ENCODE measurements at regions not wholly inside any gene's neighbourhood (a gene's known extent, or its start where the extent isn't known, plus 50 kb on each side); places are given as distances from the start of the nearest gene placed in this dataset.
"Not testable (repeated sequence)": the region's sequence is repeated elsewhere in the genome, so short reads cannot be mapped to it uniquely, and the experiment has no call there.

DNA sequence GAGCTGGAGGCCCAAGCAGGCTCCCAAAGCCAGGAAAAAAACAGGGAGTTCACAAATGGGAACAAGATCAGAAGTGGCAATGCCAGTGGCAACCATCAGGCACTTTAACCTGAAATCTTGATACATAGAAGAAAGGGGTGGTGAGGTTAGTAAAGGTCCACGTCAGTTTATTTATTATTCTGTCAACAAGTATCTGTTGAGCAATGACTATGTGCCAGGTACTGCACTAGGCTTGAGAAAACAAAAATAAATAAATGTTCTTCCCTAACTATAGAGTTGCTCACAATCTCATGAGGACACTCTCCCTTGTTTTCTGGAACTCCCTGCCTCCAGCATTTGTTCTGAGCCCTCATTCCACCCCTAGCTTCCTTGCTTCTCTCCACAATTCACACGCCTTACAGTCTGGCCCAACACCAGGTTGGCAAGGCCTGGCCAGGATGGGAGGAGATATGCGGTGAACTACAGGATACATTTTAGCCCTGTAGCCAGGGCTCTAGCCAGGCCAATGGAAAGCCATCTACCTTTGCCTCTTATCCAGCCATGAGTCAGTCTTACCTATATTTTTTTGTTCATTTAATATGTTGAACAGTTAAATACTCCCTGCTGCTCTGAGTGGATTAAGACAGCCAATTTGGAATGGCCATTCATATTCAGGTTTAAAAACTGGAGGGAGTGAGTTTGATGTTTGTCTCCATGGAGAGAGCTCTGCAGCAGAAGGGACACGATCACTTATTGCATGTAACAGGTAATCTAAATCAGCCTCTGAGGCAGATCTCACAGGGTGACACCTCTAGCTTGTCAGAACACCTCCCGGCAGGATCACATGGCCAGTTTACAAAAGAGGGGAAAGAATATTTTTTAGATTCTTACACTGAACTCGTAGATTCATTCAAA is 161.9 kb upstream of the ATP11B start:
- DNase-seq (ENCODE audit: low read depth), result no peak

GRCh38 chr3:182632077-182632393 is 161.3 kb upstream of the ATP11B start:
- no peak for DNase-seq (ENCODE audit: low read depth)

- DNase-seq (ENCODE audit: low read depth), result no peak
Measured at GRCh38 chr3:182633186-182633585, 160.1 kb upstream of the ATP11B start.

DNA sequence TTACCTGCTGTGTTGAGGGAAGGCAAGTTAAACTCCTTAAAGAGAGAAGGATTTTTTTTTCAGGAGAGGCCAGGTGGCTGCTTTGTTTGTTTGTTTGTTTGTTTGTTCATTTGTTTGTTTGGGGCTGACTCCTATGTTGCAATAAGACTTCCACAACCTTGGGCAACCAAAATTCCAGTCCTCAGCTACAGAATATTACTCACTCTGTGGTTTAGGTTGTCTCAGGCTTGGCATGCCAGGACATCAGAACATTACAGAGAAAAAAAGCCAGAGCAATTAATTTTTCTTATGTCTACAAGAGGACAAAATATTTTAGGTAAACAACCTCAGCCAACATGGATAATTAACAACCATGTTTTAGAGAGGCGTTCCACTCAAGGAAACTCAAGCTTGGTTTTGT is 156.7 kb upstream of the ATP11B start:
- no peak for DNase-seq (ENCODE audit: low read depth)

- no peak for DNase-seq (ENCODE audit: low read depth)
Measured at GRCh38 chr3:182637350-182638110, 155.8 kb upstream of the ATP11B start.

- DNase-seq (ENCODE audit: low read depth), result no peak
Measured at GRCh38 chr3:182644013-182644412, 149.3 kb upstream of the ATP11B start.

DNA sequence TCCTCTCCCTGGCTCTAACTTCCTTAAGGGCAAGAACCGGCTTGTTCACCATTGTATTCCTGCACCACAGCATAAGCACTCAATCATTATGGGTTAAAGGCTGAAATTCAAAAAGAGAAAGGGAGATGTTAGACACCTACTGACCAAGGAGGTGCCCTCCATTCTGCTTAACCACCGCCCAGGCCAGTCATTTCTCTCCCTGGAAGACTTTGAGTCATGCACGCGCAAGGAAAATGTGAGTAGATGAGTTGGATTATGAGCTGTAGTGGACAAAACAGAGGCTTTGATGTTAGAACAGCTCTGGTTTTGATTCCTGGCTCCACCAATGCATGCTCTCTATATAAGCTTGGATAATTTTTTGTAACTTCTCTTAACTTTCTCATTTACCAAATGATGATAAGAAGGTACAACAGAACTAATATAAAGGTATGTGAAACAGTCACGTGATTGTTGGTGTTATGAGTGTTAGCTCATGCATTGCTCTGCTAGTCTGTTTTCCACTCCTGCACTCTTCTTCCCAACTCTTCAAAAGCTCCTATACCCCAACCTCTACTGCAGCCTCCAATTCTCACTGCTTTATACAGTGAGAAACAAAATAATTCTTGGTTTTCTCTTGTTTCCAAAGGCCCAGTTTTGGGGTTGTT is 148.4 kb upstream of the ATP11B start:
- no peak for DNase-seq (ENCODE audit: low read depth)

- no peak for DNase-seq (ENCODE audit: low read depth)
Measured at GRCh38 chr3:182650568-182651128, 142.7 kb upstream of the ATP11B start.

- no peak for DNase-seq (ENCODE audit: low read depth)
Measured at GRCh38 chr3:182651461-182651860, 141.8 kb upstream of the ATP11B start.

DNA sequence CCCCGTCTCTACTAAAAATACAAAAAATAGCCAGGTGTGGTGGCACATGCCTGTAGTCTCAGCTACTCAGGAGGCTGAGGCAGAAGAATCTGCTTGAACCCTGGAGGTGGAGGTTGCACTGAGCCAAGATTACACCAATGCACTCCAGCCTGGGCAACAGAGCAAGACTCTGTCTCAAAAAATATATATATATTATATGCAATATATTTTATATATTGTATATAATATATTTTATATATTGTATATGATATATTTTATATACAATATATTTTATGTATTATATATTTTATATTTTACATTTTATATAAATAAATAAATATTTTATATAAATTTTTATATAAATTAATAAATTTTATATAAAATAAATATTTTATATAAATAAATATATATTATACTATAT is 140.2 kb upstream of the ATP11B start:
- not testable (repeated sequence) for DNase-seq (ENCODE audit: low read depth)

DNA sequence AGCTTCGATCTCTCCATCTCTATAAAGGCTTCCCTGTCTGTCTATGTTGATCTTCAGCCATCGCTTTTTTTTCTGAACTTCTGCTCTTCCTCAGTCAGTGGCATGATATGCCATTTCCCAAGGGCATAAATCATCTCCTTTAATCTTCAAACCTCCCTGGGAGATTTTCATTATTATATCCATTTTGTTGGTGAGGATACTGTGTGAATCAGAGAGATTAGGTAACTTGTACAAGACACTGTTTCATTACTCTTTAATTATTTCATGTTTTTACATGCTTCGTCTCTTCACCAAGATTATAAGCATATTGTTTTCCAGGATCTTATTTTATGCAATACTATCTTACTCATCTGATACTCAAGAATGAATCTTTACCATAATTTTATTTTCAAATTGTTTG is 124.8 kb upstream of the ATP11B start:
- DNase-seq (ENCODE audit: low read depth), result no peak

DNA sequence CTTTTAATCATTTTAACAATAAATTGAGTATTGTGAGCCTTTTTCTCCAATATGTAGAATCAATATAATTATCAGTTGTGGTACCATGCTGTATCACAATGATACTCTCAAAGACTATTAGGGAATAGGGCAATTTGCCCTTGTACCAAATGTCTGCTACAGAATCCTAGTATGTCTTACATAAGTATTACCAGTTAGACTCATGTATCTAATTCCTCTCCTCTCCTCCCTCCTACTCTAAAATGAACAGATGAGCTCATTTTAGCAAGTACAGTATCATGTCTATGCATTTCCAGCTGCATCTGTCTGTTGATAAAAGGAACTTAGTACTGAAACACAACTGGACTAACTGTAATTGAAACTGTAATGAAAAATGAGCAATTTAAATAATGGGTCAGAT is 124.3 kb upstream of the ATP11B start:
- DNase-seq (ENCODE audit: low read depth), result no peak

DNA sequence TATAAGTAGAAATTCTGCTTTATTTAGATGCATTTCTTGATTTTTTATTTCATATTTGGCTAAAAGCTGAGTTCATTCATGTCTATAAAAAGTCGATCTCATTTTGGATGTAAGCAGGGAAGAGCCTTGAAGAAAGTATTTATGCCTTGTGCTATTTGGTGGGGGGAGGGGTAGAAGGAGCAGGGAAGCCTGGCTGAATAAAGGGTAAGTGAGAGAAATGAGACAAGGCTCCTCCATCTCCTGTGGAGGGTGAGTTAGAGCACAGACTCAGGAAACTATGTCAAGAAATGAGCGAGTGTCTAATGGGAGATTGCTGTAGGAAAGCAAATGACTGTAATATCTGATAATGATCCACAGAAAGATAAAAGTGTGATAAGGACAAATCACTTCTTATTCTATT is 121.8 kb upstream of the ATP11B start:
- DNase-seq (ENCODE audit: low read depth), result no peak

DNA sequence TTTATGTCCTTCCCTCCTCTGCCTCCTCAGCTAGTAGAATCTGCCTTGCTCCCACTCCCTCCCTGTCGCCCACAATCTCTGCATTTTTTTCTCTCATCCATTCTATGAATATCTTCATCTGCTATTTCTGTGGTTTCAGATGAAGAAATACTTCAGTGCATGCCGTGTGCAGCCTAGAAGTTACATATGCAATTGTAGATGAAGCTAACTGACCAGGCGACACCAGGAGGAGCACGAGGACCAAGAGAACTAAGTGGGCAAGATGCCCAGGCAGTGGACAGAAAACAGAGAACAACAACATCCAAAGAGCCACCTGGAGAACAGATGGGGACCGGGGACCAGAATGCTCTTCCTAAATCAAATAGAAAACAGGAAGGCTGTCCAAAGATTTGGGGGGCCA is 121.4 kb upstream of the ATP11B start:
- no peak for DNase-seq (ENCODE audit: low read depth)

- DNase-seq (ENCODE audit: low read depth), result no peak
Measured at GRCh38 chr3:182673336-182673735, 120.0 kb upstream of the ATP11B start.

DNA sequence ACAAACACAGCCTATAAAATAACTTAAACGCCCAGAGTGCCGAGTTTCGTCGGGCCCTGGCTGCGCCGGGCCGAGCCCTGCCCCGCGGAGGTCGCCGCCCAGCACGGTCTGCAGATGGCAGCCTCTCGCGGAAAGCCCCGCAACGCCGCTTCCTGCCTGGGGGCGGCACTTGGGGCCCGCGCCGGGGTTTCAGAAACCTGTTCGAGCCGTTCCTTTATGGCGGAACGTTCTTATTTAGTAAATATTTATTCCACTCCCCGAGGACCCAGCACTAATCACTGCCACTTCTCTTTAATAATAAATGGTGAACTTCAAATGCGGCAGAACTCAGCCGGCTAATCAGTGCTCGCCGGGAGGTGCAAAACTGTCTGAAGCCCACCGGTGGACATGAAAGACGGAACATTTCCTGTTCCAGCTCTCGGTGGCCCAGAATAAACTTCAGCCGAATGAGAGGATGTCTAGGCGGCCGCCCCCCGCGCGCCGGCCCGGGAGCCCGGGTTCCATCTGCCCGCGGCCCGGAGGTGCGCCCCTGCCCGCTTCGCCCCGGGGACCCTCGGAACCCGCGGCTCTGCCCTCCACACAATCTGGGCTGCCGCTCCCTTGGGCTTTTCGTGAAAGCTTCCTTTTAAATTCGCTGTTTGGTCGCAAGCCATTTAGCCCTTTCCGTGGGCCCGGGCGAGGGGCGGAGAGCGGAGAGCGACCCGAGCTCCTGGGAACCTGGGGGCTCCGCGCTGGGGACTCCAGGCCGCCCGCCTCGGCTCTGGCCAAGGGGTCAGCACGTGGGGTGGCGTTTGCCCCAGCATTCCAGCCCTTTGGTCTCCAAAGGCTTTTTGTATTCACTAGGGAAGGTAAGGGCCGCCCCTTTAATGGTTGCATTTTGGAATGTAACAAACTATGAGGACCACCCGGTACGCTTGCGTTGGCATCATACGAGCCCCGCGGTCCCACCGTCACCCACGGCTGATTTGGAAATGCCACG is 110.8 kb upstream of the ATP11B start:
- DNase-seq (ENCODE audit: low read depth), result peak; percentile 25

DNA sequence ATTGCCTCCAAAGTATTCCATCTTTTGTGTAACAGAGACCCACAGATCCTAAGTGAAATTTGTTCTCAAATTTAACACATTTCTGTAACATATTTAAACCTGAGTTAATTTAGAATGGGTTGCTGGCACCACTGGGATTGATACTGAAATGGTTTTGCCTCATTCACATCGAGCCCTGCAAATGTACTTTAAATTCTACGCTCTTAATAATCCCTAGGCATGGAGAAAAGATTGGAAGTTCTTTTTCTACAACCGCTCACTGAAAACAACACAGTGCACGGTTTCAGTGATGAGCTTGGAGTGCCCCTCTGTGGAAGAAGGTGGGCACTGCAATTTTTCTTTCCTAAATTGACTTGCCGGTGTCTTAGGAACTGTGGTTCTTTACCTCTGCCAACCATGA is 109.9 kb upstream of the ATP11B start:
- DNase-seq (ENCODE audit: low read depth), result peak; percentile 12

- no peak for DNase-seq (ENCODE audit: low read depth)
Measured at GRCh38 chr3:182683858-182684257, 109.4 kb upstream of the ATP11B start.

DNA sequence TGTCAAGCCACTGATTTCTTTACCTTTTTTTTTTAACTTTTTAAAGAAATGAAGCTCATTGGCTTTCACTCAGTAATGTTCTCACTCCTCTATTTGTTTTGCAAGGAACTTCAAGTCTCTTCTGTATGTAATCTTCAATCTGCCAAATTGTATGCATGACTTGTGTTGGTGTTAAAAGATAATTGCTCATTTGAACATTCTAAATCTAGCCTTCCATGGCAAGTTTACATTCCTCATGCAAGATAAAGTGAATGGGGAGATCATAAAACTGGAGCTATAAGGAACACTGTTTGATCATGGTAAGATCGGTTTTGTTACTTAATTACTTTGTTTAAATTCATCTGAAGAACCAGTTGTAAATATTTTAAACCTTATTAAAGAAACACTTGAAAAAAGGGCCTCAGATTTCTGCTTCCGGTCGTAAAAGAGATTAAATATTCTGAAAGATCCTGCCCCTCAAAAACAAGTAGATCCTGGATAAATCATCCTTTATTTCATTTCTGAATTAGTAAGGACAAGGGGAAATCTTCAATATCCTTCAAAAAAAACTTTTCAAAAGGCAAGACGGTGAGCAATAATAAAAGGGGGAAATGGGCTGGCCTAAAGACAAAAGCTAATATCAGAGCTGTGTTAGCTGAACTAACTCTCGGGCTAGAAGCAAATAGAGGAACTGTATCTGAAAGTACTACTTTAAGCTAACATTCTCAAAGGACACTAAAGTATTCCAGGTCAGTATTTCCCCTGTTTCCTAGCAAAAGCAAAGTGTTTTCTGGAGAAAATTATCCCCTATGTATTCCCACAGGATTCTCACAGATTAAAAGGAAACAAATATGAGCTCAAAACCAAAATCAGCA is 107.0 kb upstream of the ATP11B start:
- DNase-seq (ENCODE audit: low read depth), result no peak

- DNase-seq (ENCODE audit: low read depth), result no peak
Measured at GRCh38 chr3:182690172-182690571, 103.1 kb upstream of the ATP11B start.

DNA sequence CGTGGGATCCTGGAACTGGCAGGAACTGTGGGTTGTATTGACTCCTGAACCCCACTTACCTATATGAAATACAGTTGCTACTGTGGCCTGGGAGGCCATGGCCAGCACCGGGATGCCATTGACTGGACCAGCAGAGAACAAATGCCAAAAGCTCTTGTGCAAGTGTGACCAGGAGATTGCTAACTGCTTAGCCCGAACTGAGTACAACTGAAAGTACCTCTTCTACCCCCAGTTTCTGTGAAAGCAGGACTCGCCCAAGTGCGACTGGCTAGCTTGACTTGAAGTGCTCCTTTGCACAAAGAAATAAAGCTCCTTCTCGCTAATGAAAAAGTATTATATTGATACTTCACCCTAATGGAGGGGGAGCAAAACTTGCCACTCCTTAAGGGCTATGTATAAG is 101.3 kb upstream of the ATP11B start:
- DNase-seq (ENCODE audit: low read depth), result no peak

Data from activated T-helper 1 cell treated with Interleukin-2 at 50 U/mL for 16 hours (primary cell).